GM23338 (cell line): ENCODE measurements at regions not wholly inside any gene's neighbourhood (a gene's known extent, or its start where the extent isn't known, plus 50 kb on each side); places are given as distances from the start of the nearest gene placed in this dataset.

Source experiments
- ATAC-seq: fragments of 200-7000 bp; cut with Tn5 transposase; 3 replicates; pipeline ENCODE4 v1.9.1; 2020
- DNase-seq: peaks from one replicate; pipeline ENCODE4 v3.0.0-alpha.2; 2015; ENCODE audit warnings: low spot score
- H2AFZ ChIP-seq: fragments of 200-600 bp; sonication (generic); 2 replicates; pipeline ENCODE4 v1.8.0; 2016; ENCODE audit warnings: antibody characterized with exemption, mild to moderate bottlenecking, moderate library complexity
- H3F3A ChIP-seq: fragments of 200-600 bp; sonication (generic); replicated peaks from 2 replicates; pipeline ENCODE4 v1.8.0; 2017; ENCODE audit warnings: antibody characterized with exemption, mixed run types, low read depth
- H3K27ac ChIP-seq: fragments of 200-600 bp; sonication (generic); 2 replicates; pipeline ENCODE4 v1.6.1; 2016; ENCODE audit warnings: low read depth
- H3K27me3 ChIP-seq: fragments of 200-600 bp; sonication (generic); 2 replicates; pipeline ENCODE4 v1.8.0; 2016; ENCODE audit warnings: mild to moderate bottlenecking, mixed run types, moderate library complexity; ENCODE audit not compliant: insufficient read depth
- H3K36me3 ChIP-seq: fragments of 200-600 bp; sonication (generic); 2 replicates; pipeline ENCODE4 v1.8.0; 2016; ENCODE audit warnings: mild to moderate bottlenecking; ENCODE audit not compliant: insufficient read depth
- H3K4me1 ChIP-seq: fragments of 200-600 bp; sonication (generic); 2 replicates; pipeline ENCODE4 v1.8.0; 2016; ENCODE audit warnings: mild to moderate bottlenecking, moderate library complexity; ENCODE audit not compliant: insufficient read depth
- H3K4me2 ChIP-seq: fragments of 200-600 bp; sonication (generic); 2 replicates; pipeline ENCODE4 v1.7.1; 2017; ENCODE audit warnings: mixed run types
- H3K4me3 ChIP-seq: fragments of 200-600 bp; sonication (generic); 2 replicates; pipeline ENCODE4 v1.6.1; 2016; ENCODE audit warnings: mixed run types
- H3K79me2 ChIP-seq: fragments of 200-600 bp; sonication (generic); replicated peaks from 2 replicates; pipeline ENCODE4 v1.8.0; 2017; ENCODE audit warnings: mild to moderate bottlenecking; ENCODE audit not compliant: insufficient read depth
- H3K9me2 ChIP-seq: fragments of 200-600 bp; sonication (generic); 2 replicates; pipeline ENCODE4 v1.8.0; 2017; ENCODE audit not compliant: insufficient read depth
- H4K20me1 ChIP-seq: fragments of 200-600 bp; sonication (generic); replicated peaks from 2 replicates; pipeline ENCODE4 v1.8.0; 2017; ENCODE audit warnings: mild to moderate bottlenecking; ENCODE audit not compliant: insufficient read depth
- H3K27ac Mint-ChIP-seq: 2 replicates; pipeline ENCODE4 v1.8.0; 2020; ENCODE audit warnings: inconsistent platforms, mild to moderate bottlenecking, moderate library complexity, mixed read lengths
- H3K27me3 Mint-ChIP-seq: 3 replicates; pipeline ENCODE4 v1.8.0; 2022; ENCODE audit warnings: low read depth, mild to moderate bottlenecking, moderate library complexity, mixed read lengths, inconsistent platforms; ENCODE audit not compliant: insufficient read depth, poor library complexity
- H3K36me3 Mint-ChIP-seq: 3 replicates; pipeline ENCODE4 v1.8.0; 2021; ENCODE audit warnings: low read depth, mild to moderate bottlenecking, inconsistent platforms, moderate library complexity, mixed read lengths
- H3K4me1 Mint-ChIP-seq: 3 replicates; pipeline ENCODE4 v1.8.0; 2020; ENCODE audit warnings: mild to moderate bottlenecking, inconsistent platforms, mixed read lengths
- H3K4me3 Mint-ChIP-seq: 3 replicates; pipeline ENCODE4 v1.8.0; 2021; ENCODE audit warnings: moderate library complexity, mild to moderate bottlenecking, inconsistent platforms, mixed read lengths
- H3K9me3 Mint-ChIP-seq: 3 replicates; pipeline ENCODE4 v1.8.0; 2020; ENCODE audit warnings: moderate library complexity, mild to moderate bottlenecking, inconsistent platforms, mixed read lengths
- CTCF ChIP-seq, 2 experiments: fragments of 200-600 bp in 1 of 2; sonication (generic) in 1 of 2; conservative IDR thresholded peaks; 2 replicates each; pipeline versions ENCODE4 v1.5.1 to v1.6.1; 2016 to 2017; ENCODE audit warnings: antibody characterized with exemption in 2 of 2, low read depth in 2 of 2, mild to moderate bottlenecking in 2 of 2, moderate library complexity in 1 of 2
- ETS1 ChIP-seq: IDR thresholded peaks from 2 replicates; pipeline ENCODE4 v1.6.1; 2016; ENCODE audit warnings: antibody characterized with exemption
- EZH2 ChIP-seq: fragments of 200-600 bp; sonication (generic); IDR thresholded peaks from one replicate; pipeline ENCODE4 v1.8.0; 2017; ENCODE audit warnings: antibody characterized with exemption, mild to moderate bottlenecking, low read depth; ENCODE audit not compliant: unreplicated experiment
- JUNB ChIP-seq: IDR thresholded peaks from one replicate; pipeline ENCODE4 v1.6.1; 2016; ENCODE audit warnings: antibody characterized with exemption; ENCODE audit not compliant: unreplicated experiment
- NANOG ChIP-seq: IDR thresholded peaks from 2 replicates; pipeline ENCODE4 v1.6.1; 2016; ENCODE audit warnings: antibody characterized with exemption, borderline replicate concordance
- POLR2AphosphoS5 ChIP-seq: IDR thresholded peaks from 2 replicates; pipeline ENCODE4 v1.6.1; 2016; ENCODE audit warnings: antibody characterized with exemption, low read depth
- REST ChIP-seq: IDR thresholded peaks from one replicate; pipeline ENCODE4 v1.6.1; 2018; ENCODE audit warnings: antibody characterized with exemption; ENCODE audit not compliant: unreplicated experiment
- STAT1 ChIP-seq: IDR thresholded peaks from one replicate; pipeline ENCODE4 v1.6.1; 2016; ENCODE audit warnings: antibody characterized with exemption; ENCODE audit not compliant: unreplicated experiment

DNA sequence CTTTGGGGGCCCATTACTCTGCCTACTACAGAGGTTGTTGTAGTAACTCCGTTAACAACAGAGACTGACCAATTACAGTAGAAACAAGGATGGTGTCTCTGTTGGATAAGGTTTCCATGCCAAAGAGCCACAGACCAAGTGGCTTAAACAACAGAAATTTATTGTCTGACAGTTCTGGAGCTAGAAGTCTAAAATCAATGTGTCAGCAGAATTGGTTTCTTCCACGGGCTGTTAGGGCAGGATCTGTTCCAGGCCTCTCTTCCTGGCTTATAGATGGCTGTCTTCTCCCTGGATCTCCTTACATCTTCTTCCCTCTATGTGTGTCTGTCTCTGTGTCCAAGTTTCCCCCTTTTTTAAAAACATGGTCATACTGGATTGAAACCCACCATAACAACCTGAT lies 135.3 kb downstream of the AKAIN1 start:
- H3K27ac ChIP-seq = no peak overlapping the region
- no peaks in the 10 kb centered on the region for H3K27me3 ChIP-seq
- no peaks in the 10 kb centered on the region for H3K27me3 Mint-ChIP-seq
- no peaks in the 10 kb centered on the region for H3F3A ChIP-seq
- no peaks in the 10 kb centered on the region for H3K9me2 ChIP-seq
- DNase-seq (no peak), ATAC-seq (no peak)
- no peak overlapping the region for H3K4me3 Mint-ChIP-seq
- H4K20me1 ChIP-seq = no peaks in the 10 kb centered on the region
- TF ChIP-seq JUNB = no peak
- TF ChIP-seq POLR2AphosphoS5 = no peak
- no peak for TF ChIP-seq STAT1
- H3K4me3 ChIP-seq = no peak overlapping the region
- no peaks in the 10 kb centered on the region for H3K4me1 ChIP-seq
- no peak overlapping the region for H3K4me2 ChIP-seq
- H2AFZ ChIP-seq = no peak overlapping the region
- H3K79me2 ChIP-seq = no peaks in the 10 kb centered on the region
- H3K9me3 Mint-ChIP-seq = no peaks in the 10 kb centered on the region
- H3K27ac Mint-ChIP-seq = no peak overlapping the region
- H3K36me3 Mint-ChIP-seq = no peaks in the 10 kb centered on the region
- peaks cover 8% of the 10 kb centered on the region for H3K4me1 Mint-ChIP-seq
- no peaks in the 10 kb centered on the region for H3K36me3 ChIP-seq

DNA sequence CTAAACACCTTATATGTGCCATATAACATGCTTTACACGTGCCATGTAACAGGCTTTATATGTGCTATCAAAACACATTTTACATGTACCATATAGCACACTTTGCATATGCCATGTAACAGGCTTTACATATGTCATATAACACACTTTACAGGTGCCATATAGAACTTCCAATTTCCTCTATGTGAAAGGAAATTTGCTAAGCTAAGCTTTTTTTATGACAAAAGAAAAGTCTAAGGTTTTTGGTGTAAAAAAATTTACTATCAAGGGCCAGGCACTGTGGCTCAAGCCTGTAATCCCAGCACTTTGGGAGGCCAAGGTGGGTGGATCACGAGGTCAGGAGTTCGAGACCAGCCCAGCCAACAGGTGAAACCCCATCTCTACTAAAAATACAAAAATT lies 136.5 kb downstream of the AKAIN1 start:
- Histone ChIP-seq H3K9me2 (no peaks in the 10 kb centered on the region), H3K27ac (no peak overlapping the region), H3K79me2 (no peaks in the 10 kb centered on the region), H3K27me3 (no peaks in the 10 kb centered on the region), H2AFZ (no peak overlapping the region), H3K4me3 (no peak overlapping the region), H3F3A (no peaks in the 10 kb centered on the region), H3K4me1 (no peaks in the 10 kb centered on the region), H3K4me2 (no peak overlapping the region), H4K20me1 (no peaks in the 10 kb centered on the region), H3K36me3 (no peaks in the 10 kb centered on the region)
- H3K4me3 Mint-ChIP-seq = no peak overlapping the region
- H3K36me3 Mint-ChIP-seq = no peaks in the 10 kb centered on the region
- no peak for TF ChIP-seq NANOG
- TF ChIP-seq POLR2AphosphoS5 = no peak
- no peak for TF ChIP-seq REST
- TF ChIP-seq JUNB = no peak
- no peak for TF ChIP-seq EZH2
- TF ChIP-seq STAT1 = no peak
- TF ChIP-seq ETS1 = no peak
- no peak for TF ChIP-seq CTCF (conservative IDR thresholded peaks at IDR 0.05; ENCODE audit: low read depth in 2 of 2)
- no peaks in the 10 kb centered on the region for H3K27me3 Mint-ChIP-seq
- no peaks in the 10 kb centered on the region for H3K9me3 Mint-ChIP-seq
- DNase-seq (no peak), ATAC-seq (no peak)
- H3K27ac Mint-ChIP-seq = no peak overlapping the region
- H3K4me1 Mint-ChIP-seq = peaks cover 8% of the 10 kb centered on the region
